MV-4-11 (cell line): ENCODE measurements at regions not wholly inside any gene's neighbourhood (a gene's known extent, or its start where the extent isn't known, plus 50 kb on each side); places are given as distances from the start of the nearest gene placed in this dataset.
A peak's percentile ranks its signal among the peaks of the same experiment; 100 is the strongest.
"Not testable (repeated sequence)": the region's sequence is repeated elsewhere in the genome, so short reads cannot be mapped to it uniquely, and the experiment has no call there.

Source experiments
- DNase-seq: peaks from one replicate; lab custom pipeline; 2025; lab: John Stamatoyannopoulos, UW

DNA sequence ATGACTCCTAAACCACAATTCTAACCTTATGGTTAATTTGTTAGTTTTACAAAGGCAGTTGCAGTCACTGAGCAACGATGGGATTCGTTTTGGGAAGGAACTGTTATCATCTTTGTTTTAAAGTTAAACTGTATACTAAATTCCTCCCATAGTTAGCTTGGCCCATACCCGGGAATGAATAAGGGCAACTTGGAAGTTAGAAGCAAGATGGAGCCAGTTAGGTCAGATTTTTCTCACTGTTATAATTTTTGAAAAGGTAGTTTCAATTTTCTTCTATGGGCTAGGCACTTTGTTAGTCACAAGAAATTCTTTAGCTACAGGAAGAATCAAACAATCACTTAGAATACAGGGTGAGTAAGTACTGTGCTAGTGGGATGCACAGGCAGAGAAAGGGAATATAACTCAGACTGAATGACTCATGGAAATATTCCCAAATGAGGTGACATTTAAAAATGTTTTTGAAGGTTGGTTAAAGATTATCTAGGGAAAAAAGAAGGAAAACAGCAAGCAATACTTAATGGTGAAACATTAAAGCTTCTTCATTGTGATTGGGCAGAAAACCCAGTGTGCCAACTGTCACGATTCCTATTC, 153.6 kb downstream of the MAGEB17 start:
- no peak for DNase-seq

DNA sequence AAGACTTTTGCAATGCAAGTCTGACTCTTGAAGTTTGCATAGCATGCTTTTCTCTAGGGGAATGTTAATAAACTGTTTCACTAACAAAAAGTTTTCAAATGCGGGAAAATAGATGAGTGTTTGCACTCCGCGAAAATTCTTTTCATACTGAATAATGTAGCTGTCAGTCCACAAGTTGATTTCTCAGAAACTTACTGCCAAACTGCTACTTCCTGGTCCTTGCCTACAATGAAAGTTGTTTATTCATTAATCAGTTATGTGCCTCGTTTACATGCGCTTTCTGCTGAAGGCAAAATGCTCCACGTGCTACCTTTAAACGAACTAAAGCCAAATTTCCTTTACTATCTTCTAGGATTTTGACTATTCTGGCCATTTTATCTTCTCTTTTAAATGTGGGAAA, 166.2 kb downstream of the MAGEB17 start:
- no peak for DNase-seq

DNA sequence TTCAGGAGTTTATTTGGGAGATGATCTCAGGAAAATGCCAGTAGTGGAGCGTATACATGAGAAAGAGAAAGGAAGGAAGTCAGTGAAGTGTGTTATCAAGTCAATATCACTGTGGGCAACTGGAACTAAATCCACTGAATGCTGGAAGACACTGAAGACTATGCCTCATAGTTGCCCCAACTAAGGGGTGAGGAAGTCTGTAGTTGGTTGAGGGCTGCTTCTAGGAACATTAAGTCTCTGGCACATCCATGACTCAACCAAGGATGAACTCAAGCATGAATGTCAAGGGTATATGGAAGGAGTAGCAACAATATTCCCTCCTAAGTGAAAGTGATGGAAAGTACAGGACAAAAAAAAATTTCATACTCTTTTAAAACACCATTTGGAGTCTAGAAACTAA, 167.9 kb downstream of the MAGEB17 start:
- DNase-seq, result no peak

DNA sequence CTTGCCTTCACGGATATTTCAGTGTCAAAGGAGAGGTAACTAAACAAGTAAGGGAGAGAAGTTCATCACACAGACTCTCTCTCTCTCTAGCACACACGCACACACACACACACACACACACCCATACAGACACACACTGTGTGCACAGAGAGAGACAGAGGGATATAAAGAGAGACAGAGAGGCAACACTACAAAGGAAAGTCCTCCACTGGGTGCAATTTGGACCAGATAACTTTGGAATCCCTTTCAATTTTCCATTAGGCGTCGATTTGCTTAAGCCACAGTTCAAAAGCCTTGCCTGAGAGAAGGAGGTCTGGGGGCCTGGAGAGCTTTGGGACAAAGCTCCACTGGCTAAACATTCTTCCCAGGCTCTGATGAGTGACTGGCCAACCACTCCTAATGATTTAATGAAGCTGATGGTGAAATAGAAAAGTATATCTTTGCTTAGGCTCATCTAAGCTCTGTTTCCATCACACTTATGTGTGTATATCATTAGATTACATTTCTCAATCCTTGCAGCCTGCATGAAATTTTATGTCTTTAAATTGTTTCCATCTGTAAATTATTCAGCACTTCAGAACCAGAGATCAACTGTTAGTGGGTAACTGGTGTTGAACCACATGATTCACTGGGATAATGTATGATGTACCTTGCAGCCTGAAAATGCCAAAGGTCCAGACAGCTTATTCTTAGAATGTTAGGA, 180.8 kb downstream of the MAGEB17 start:
- DNase-seq, result no peak

DNA sequence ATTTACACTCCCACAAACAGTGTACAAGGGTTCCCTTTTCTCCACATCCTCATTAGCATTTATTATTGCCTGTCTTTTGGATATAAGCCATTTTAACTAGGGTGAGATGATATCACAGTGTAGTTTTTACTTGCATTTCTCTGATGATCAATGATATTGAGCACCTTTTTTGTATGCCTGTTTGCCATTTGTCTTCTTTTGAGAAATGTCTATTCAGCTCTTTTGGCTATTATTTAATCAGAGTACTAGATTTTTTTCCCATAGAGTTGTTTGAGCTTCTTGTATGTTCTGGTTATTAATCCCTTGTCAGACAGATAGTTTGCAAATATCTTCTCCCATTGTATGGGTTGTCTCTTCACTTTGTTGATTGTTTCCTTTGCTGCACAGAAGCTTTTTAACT, 190.6 kb downstream of the MAGEB17 start:
- no peak for DNase-seq

DNA sequence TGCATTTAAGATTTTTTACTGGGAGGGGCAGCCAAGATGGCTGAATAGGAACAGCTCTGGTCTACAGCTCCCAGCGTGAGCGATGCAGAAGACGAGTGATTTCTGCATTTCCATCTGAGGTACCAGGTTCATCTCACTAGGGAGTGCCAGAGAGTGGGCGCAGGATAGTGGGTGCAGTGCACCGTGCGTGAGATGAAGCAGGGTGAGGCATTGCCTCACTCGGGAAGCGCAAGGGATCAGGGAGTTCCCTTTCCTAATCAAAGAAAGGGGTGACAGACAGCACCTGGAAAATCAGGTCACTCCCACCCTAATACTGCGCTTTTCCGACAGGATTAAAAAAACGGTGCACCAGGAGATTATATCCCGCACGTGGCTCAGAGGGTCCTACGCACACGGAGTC, 192.8 kb downstream of the MAGEB17 start:
- not testable (repeated sequence) for DNase-seq

DNA sequence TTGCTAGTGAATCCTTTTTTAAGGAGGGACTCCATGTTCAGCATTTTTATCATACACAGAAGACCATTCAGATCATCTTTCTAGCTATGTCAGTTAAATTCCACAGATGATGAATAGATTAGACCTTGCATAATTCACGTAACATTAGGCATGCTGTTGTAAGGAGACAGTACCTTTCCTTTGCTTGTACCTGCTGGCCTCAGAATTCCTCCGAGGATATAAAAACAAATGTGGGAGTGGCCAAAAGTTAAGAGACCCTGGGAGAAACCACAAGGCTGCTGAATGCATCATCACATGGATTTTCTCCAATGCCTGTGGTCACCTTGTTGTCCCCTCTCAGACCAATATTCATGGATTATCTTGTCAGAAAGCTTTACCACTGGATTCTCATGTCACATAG, 201.4 kb downstream of the MAGEB17 start:
- no peak for DNase-seq

DNA sequence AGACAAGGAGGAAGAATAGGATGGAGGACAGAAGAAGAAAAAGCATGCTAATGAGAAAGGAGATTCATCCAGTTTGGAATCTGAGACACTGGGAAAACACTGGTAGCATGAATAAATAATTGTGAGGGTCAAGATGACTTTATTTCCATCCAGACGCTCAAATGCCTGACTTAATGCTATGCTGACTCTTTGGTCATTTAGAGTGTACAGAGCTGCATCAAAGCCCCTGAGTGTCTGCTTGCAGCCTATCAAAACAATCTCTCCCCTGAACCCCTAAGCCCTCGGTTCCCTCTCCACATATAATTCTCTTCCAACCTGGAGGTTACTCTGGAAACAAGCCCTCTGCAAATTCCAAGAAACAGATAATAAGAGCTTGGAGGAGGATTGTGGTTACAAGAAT, 208.8 kb downstream of the MAGEB17 start:
- no peak for DNase-seq

DNA sequence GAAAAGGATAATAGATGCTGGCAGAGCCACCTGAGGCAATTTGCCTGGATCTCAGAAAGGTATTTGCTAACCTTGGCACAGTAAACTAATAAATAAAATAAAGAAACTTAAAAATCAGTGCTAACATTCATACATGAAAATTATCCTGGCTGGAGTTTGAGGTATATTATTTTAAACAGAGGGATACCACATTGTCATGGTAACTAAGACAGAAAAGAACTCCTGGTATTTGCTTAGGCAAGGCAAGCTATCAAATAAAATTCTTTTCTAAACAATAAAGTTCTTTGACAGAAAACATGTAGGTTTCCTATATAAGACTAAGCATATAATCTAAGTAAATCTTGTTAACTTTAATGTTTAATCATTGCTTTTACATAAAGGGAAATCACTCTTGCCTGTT, 218.8 kb downstream of the MAGEB17 start:
- no peak for DNase-seq

DNA sequence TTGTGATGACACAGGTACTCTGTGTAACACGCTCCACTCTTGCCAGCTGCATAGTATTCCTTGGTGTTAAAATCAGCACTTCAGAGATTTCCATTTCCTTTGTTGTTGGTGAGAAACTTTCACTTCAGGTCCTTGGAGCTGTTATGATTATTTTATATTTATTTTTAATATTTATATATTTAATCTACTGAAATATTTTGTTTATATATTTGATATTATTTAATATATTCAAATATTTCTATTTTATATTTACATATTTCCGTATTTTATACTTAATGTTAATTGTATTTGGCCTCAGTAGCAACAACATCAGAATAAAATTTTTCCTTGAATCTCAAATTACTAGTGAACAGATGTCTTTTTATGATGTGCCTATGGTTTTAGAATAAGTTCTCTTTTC, 225.3 kb downstream of the MAGEB17 start:
- no peak for DNase-seq

DNA sequence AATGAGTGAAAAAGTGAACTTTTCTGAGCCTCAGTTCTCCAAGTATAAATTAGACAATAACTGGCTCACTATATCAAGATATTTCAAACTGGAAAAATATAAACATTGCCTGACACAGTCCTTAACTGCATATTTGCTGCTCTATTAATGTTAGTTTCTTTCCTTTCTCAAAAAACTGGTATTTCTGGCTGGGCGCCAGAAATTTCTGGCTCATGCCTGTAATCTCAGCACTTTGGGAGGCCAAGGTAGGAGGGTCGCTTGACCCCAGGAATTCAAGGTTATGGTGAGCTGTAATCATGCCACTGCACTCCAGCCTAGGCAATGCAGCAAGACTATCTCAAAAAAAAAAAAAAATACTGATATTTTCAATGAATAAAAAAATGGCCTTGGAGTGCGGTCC, 227.0 kb downstream of the MAGEB17 start:
- no peak for DNase-seq

DNA sequence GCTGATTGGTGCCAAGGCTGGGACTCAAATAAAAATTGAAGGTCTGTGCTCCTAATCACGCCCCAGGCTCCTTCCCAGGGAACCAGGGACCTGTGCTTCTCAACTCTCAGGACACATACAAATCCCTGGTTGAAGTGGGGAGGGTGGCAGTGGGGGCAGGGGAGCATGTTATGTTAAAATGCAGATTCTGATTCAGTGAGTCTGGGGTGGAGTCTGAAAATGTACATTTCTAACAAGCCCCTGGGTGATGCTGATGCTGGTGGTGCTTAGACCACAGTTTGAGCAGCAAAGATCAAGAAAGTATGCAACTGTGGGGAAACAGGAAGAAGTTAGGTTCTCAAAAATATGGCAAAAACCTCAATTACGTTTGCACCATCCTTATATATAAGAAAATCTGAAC, 236.5 kb downstream of the MAGEB17 start:
- no peak for DNase-seq

DNA sequence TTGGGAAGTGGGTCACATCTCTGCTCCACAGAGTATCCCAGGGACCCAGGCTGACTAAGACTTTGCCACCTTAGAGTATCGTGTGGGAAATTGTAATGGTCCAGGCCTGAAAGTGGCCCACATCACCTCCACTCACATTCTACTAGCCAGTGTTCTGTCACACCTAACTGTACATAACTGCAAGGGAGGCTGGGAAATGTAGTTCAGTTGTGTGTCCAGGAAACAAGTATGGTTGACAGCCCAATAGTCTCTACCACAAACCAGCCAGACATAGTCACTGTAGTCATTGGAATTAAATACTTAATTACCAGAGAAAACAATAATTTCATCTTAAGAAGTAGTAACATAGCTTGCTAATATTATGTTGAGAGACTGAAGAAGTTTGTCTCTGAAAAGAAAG, 233.4 kb upstream of the S100G start:
- DNase-seq, result no peak

DNA sequence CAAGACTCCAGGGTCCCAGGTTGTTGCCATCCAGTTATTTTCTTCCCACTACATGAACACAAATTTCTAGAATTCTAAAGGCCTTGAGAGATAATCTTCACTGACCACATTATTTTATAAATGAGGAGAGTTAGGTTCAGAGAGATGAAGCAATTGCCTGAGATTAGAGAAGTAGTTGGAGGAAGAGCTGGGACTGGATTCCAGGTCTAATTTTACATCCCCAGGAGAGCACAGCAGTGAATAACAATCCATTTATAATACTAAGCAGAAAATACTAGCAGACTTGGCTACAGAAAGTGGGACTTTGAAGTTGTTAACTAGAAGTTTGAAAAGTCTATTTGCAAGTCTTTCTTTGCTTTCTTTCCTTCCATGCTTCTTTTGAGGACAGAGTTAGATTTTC, 231.3 kb upstream of the S100G start:
- no peak for DNase-seq

DNA sequence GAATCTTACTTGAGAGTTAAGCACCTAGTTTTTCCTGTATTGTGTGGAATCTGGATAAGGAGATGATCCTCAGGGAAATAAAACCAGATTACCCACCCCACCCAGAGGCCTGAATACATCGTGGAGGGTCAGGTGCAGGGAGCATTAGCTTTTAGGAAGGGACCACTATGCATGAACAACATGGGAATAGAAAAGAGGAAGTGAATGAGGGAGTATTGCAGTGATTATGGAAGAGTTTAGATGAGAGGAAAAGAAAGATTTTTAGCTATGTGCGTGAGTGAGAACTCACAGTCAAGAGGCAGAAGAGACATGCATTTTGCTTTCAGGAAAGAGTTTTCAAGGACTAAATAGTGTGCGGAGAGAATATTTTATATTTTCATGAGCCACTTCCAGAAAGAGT, 222.3 kb upstream of the S100G start:
- DNase-seq, result no peak

DNA sequence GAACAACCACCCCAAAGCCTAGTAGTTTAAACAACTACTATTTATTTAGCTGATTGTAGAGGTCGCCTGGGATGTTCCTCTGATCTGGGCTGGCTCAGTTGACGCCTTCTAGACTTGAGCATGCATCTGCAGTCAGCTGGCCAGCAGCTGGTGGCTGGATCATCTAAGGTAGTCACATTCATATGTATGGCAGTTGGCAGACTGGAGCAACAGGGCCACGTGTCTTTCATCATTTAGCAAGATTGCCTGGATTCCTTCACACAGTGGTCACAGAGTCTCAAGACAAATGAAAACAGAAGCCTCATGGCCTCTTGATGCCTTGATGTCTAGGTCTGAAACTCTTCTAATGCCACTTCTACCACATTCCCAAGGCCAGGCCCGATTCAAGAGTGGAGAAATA, 220.6 kb upstream of the S100G start:
- DNase-seq, result no peak

DNA sequence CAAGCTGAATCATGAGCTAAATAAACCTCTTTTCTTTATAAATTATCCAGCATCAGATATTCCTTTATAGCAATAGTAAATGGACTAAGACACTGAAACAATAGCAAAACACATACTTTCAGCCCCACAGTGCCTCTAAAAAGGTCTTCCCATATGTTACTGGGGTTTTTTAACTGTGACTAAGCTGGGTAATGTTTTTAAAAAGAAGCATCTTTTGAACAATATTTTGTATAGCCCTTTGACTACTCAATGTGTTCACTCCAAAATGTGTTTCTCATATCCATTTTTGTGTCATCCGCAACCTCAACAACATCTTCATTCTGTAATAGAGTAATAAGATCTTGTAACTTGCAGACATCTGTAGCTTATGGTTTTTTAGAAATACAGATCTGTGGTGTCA, 218.7 kb upstream of the S100G start:
- no peak for DNase-seq

DNA sequence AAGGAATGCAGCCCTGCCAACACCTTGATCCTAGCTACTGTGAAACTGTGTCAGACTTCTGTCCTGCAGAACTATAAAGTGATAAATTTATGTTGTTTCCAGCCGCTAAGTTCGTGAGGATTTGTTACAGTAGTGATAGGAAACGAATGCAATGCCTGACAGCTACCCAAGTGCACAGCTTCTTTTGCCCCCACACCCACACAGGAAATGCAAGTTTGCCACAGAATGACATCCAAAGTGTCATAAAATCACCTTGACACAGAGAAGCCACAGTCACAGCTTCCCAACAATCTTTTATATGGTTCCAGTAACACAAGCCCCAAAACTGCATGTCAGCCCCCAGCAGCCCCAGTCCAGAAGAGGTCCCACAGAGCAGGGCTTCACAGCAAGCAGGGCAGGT, 216.9 kb upstream of the S100G start:
- no peak for DNase-seq

DNA sequence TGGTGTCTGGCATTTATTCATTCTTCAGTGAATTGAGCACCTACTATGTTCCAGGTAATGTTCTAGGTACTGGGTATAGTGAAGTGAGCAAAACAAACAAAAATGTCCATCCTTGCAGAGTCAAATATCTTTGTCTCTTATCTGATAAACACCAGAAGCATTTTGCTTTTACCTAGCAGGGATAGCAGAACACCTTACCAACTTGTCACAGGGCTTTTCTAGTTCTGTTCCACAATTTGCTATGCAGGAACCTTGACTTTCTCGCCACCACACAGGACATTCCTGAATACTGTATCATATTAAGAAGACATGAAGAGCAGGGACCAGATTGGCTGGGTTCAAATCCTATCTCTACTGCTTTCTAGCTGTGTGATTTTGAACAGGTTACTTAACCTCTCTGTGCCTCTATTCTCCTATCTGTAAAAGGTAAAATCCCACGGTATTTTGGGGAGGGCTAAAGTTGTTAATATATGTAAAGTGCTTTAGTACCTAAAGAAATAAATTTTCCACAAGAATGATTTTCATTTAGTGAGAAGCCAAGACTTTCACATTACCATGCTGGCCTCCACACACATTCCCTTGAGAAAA, 214.5 kb upstream of the S100G start:
- no peak for DNase-seq

DNA sequence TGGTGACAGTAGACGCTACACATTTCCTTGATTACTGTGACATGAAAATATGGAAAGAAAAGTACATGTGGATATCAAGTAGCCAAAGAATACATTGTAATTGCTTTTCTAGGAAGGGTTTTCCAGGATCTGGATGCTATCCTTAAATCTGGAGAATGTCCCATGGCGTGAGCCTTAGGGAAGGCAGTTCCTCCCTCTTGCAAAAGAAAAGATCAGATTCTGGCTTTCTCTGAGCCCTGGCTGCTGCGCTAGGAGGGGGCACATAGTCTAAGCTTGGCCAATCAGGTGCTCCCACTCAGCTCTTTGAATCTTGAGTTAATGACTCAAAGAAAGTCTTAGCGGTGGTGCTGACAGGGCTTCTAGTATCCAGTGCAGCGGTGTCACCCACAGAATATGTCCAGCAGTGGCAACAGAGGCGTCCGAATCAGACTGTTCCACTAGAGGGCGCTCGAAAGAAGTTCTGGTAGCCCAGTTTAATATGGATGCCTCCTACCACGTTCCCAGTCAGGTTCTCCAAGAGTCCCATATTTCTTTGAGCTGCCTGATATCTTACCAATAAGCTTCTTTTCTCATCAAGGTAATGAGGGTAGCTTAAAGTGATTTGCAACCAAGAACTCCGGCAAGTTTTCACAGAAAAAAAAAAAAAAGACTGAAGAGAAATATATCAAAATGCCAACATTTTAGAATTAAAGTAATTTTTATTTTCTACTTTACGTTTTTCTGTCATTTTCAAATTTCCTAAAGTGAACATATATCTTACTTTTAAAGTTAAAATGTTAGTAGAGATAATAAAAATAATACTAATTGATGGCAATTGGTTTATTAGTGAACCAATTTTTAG, 213.4 kb upstream of the S100G start:
- DNase-seq, result peak; percentile 33

DNA sequence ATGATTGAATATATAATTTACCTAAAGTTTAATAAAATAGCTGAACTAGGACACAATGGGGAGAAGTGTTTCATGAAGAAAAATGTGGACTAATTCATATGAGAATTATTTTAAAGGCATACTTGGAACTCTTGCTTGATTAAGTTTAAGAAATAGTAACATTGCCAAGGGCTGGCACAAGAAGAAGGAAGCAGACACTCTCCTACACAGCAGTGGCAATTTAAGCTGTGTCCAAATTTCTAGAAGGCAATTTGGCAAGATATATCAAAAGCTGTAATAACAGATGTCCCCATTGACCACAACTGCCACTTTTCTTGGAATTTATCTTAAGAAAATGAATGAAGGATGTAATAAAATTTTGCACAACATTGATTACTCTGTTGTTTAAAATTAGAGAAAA, 209.5 kb upstream of the S100G start:
- DNase-seq, result no peak

DNA sequence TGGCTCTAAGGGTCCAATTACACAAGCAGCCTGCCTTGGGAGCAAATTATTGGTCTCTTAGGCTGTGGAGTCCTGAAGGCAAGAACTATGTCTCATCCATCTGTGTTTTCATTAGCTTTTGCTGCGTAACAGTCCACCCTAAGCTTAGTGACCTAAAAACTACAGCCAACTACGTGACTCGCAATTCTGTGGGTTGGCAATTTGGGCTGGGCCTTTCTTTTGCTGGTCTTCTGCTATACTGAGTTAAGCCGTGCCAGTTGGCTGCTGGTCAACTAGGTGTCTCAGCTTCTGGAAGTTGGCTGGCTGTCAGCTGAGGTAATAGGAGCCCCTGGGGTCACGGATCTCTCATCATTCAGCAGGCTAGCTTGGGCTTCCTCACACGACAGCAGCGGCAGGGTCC, 205.6 kb upstream of the S100G start:
- DNase-seq, result no peak

DNA sequence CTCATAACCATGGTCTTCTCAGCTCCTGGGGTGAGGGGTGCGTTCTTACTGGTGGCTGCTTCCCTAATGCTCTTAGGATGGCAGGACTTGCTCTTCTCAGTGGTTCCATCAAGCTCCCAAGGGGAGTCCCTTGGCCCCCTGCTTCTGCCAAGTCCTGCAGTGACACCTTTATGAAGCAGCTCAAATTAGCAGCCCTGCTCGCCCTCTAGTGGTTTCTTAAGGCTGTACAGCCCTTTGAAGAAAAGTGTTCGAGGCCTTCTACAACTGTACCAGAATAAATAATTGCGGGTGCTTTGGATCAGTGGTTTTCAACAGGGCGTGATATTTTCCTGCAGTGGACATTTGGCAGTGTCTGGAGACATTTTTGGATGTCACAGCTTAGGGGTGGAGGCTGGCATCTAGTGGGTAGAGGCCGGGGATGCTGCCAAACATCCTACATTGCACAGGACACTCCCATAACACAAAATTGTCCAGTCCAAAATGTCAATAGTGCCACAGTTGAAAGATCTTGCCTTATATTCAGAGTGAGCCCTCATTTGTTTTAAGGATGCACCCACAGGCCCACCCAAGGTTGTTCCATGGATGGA, 204.7 kb upstream of the S100G start:
- peak; percentile 1 for DNase-seq
